Loucy (cell line): ENCODE measurements at regions not wholly inside any gene's neighbourhood (a gene's known extent, or its start where the extent isn't known, plus 50 kb on each side); places are given as distances from the start of the nearest gene placed in this dataset.

Experiments used
- CTCF ChIP-seq: fragments of 200-600 bp; sonication (generic); conservative IDR thresholded peaks from 2 replicates; pipeline ENCODE4 v1.5.1; 2014; ENCODE audit warnings: mild to moderate bottlenecking, antibody characterized with exemption, low read length
- EZH2phosphoT487 ChIP-seq: fragments of 200-600 bp; IDR thresholded peaks from 2 replicates; pipeline ENCODE4 v1.6.1; 2018; ENCODE audit warnings: antibody characterized with exemption, mild to moderate bottlenecking, moderate library complexity, borderline replicate concordance

DNA sequence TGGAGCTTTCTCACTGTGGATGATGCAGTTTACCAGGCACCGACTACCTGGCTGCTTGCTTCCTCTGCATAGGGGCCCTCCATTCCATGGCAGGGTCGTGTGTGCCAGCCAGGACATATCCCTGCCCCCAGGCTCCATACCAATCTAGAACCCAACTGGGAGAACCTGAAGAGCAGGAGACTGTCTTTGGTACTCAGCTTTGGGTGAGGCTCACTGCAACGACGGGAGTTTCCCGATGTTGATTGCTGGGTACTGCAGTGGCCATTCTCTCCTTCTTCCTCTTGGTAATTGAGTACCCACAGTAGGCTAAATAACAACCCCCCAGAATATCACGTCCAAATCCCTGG lies 133.3 kb upstream of the SERTAD2 start:
- TF ChIP-seq CTCF (no peak), EZH2phosphoT487 (no peak)
